HG03103 (cell line): ENCODE measurements at regions not wholly inside any gene's neighbourhood (a gene's known extent, or its start where the extent isn't known, plus 50 kb on each side); places are given as distances from the start of the nearest gene placed in this dataset.

Source experiments
- ATAC-seq: cut with Tn5 transposase; IDR thresholded peaks from one replicate; pipeline ENCODE4 v1.9.1; 2021; ENCODE audit warnings: low read depth; ENCODE audit not compliant: unreplicated experiment

DNA sequence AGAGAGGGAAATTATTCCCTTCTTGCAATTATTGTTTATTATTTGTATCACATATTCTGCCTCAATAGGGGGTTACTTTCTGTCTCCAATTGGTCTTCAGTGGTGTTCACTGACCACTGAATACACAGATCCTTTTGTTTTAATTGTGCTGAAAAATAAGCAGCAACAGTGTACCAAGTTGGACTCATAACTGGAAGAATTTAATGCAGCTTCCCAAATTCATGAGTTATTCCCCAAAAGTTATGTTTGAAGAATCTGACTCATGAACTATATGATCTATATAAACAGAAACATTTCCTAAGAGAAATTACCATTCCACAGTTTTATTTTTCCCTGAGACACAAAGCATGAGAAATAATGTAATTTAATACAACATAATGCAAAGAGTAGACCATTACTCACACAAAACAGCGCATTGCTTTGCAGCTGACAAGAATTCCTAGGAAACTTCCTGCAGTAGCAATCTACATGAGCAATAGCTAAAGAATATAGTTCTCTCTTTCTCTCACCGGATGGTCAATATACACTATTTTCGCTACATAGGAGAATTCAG, 479.2 kb downstream of the HTR7 start:
- no peak for ATAC-seq

- no peak for ATAC-seq
These were observed 476.4 kb downstream of the HTR7 start for GRCh38 chr10:90381468-90381867.

DNA sequence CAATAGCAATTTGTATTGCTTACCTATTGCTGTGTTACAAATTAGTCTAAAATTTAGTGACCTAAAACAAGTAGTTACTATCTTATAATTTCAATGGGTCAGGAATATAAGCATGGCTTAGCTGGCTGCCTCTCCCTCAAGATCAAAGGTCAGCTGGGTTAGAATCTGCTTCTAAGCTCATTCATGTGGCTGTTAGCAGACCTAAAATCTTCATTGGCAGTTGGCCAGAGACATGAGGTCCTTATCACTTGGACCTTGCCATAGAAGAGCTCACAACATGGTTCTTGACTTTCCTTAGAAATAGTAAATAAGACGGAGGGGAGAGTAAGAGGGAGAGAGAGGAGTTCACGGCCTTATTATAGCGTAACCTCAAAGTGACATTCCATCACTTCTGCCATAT, 468.0 kb downstream of the HTR7 start:
- no peak for ATAC-seq

DNA sequence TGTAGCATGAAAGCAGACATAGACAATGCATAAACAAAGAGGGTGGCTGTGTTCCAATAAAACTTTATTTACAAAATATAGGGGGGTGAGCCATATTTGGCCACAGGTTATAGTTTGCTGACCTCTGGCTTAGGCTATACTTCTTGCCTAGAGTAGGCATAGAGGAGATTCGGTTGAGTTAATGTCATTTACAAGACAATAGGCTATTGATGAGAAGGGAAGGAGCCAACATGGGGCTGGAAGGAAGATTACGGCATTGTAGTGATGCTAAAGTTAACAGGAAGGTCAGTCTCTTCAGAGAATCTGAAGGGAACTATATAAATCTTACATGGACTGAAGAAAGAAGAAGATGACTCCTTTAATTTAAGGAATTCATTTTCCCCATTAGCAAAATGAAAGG, 463.5 kb downstream of the HTR7 start:
- no peak for ATAC-seq

DNA sequence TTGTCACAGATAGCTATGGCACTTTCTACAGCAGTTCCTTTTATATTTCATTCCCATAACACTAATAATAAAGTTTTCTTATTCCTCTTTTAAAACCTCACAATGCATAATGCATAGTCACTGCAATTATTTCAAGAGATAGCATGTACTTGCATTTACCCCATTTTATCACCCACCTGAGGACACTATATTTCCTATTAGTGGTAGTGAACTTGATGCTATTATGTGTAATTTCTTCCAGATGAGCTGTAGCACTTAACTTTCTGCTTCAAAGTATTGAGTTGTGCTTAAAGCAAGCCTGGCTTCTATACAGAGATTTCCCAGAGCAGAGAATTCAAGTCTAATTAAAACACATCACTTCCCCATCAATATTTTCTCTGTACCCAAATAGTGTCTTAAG, 461.1 kb downstream of the HTR7 start:
- ATAC-seq: no peak

DNA sequence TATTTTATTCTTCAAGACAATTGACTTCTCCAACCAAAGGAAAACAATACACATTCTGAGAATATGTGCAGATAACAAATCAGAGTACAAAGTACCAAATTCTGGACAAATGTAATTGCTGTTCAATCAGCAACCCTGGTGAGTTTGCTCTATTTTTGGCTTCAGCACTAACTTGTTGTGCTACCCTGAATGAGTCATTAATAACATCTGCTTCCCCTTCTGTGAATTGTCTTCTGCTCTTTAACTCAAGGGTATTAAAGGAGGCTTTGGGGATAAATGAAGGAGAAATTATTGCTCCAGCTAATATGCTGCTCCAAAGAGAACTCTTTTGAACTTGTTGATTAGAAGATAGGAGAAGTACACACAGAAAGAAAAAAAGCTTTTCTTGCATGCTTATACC, 459.3 kb downstream of the HTR7 start:
- no peak for ATAC-seq

DNA sequence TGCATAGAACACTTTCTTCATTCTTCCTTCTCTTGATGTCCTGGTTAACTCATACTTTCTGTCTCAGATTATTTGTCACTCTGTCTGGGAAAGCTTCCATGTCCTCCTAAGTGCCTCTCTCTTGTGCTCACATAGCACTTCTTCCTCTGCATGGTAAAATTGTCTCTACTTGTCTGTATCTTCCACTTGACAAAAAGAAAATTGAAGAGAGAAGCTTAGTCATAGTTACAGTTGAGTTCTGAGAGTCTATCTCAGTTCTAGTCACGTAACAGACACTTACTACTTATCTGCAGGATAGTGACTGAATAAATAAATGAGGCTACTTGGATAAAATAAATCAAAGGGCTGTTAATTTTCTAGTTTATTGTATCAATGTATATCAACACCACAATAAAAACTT, 458.1 kb downstream of the HTR7 start:
- ATAC-seq: no peak

- ATAC-seq: no peak
These were observed 454.4 kb downstream of the HTR7 start for GRCh38 chr10:90403211-90404000.

- no peak for ATAC-seq
These were observed 450.7 kb downstream of the HTR7 start for GRCh38 chr10:90407131-90407530.

- no peak for ATAC-seq
These were observed 450.0 kb downstream of the HTR7 start for GRCh38 chr10:90407851-90408250.

- ATAC-seq: no peak
These were observed 445.3 kb downstream of the HTR7 start for GRCh38 chr10:90412582-90412981.

GRCh38 chr10:90413196-90413595, 444.6 kb downstream of the HTR7 start:
- no peak for ATAC-seq

GRCh38 chr10:90414926-90415325, 442.9 kb downstream of the HTR7 start:
- ATAC-seq: no peak

- no peak for ATAC-seq
These were observed 440.8 kb downstream of the HTR7 start for GRCh38 chr10:90417029-90417428.

DNA sequence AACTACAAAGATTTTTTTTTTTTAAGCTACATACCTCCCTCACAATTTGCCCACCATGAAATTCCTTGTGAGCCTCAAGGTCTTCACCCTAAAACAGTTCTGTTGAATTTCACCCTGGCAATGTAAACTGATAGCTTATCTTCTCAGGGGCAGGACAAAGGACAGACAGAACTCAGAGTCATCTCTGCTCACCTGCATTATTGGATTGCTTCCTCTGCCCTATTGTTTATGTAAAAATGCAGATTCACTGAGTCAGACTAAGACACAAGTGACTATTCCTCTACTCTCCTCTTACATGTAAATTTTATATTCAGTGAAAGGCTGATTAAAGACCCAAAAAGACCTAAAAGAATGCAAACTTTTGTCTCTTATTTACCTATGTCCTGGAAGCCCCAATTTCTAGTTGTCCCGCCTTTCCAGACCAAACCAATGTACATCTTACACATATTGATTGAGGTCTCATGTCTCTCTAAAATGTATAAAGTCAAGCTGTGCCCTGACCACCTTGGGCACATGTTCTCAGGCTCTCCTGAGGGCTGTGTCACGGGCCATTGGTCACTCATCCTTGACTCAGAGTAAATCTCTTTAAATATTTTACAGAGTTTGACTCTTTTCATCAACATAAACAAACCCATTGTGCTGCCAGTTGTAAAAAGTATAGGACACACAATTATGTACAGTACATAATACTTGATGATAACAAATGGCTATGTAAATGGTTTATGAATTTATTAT, 440.2 kb downstream of the HTR7 start:
- ATAC-seq: no peak

- ATAC-seq: no peak
These were observed 438.8 kb downstream of the HTR7 start for GRCh38 chr10:90418869-90419652.

- peak; percentile 80 for ATAC-seq
These were observed 437.1 kb downstream of the HTR7 start for GRCh38 chr10:90420637-90421318.

DNA sequence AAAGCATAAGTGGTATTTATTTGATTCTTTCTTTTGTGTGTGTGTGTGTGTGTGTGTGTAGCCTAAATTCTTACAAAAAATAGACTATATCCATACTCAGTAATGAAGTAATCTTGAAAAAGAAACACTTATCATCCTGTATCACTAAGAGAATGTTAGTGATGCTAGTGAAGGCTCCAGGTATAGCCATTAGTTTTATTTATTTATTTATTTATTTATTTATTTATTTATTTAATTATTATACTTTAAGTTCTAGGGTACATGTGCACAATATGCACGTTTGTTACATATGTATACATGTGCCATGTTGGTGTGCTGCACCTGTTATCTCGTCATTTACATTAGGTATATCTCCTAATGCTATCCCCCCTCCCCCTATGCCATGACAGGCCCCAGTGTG, 436.0 kb downstream of the HTR7 start:
- no peak for ATAC-seq

DNA sequence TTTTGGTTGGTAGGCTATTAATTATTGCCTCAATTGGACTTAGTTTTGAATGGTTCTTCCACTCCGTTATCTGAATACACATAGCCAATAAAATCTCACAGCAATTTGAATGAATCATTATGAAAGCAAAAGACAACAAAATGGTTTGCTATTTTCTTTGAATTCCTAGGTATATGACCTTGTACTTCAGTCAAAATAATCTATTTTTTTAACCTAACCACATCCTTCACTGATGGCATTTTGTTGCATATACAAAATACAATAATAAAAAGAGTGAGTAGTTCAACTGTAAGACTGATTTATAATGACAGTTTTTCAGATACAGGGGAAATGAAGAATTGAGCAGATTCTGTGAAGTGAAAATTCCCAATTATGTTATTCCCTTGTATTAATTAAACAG, 433.1 kb downstream of the HTR7 start:
- no peak for ATAC-seq

DNA sequence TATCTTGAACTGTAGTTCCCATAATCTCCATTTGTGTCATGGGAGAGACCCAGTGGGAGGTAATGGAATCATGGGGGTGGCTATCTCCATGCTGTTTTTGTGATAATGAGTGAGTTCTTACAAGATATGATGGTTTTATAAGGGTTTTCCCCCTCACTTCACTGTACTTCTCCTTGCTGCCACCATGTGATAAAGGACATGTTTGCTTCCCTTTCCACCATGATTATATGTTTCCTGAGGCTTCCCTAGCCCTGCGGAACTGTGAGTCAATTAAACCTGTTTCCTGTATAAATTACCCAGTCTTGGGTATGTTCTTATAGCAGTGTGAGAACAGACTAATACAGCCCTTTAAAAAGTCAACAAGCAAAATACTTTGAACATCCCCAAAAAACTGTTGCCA, 427.7 kb downstream of the HTR7 start:
- ATAC-seq: no peak

DNA sequence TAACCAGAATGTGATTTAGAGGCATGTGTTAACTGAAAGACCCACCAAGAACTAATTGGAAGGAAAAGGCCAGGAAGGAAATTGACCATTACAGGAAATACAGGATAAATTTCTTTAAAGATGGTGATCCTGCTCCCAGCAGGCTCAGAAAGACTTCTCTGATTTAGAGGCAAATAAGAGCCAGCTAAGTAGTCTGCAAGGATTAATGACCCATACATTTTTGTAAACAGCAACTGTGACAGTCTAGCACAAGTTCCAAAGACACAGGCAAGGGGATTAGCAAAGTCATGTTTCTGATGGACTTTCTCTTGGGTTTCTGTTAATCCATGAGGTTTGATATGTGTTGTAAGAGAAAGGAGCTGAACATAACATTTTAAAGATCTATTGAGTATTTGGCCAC, 425.0 kb downstream of the HTR7 start:
- ATAC-seq: no peak
